ENCODE measurements at regions not wholly inside any gene's neighbourhood (a gene's known extent, or its start where the extent isn't known, plus 50 kb on each side); places are given as distances from the start of the nearest gene placed in this dataset.

- DNase-seq (ENCODE audit: low read depth), result no peak
Observed at GRCh38 chr5:89929834-89930233, 479.7 kb downstream of the CETN3 start.

GRCh38 chr5:89929173-89929572, 480.4 kb downstream of the CETN3 start:
- no peak for DNase-seq (ENCODE audit: low read depth)

DNA sequence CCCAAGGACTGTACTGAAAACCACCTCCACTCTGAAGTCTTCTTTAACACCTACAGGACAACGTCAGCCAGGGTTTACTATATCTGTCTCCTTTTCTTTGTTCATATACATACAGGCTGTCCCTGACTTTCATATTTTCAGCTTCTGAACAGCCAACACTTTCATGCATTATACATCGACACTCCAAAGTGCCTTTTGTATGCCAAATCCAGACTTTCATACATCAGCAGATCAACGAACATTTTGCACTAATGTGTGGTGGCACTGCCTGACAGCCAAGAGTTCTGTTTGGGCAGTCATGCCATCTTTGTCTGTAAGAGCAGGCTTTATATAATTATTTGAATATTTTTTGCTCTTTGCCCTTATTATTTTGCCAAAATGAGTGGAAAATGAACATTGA, 487.4 kb downstream of the CETN3 start:
- DNase-seq (ENCODE audit: low read depth), result no peak

- DNase-seq (ENCODE audit: low read depth), result no peak
Observed at GRCh38 chr5:89917112-89917511, 492.4 kb downstream of the CETN3 start.

DNA sequence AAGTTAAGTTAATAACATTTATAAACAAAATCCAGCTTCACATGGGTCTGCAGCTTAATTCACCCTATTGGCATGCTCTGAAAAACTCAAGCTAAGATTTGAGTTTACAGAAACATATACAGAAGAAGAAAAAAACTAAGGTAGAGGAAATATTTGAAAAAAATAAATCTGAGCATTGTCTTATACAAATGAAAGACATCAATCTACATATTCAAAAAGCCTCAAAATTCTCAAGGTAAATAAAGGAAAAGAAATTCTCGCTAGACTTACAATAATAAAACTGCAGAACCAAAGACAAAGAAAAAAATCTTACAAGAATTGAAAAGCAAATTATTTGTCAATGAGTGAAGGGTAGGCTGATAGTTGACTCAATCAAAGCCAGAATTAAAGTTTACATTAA, 493.4 kb downstream of the CETN3 start:
- no peak for DNase-seq (ENCODE audit: low read depth)

GRCh38 chr5:89908876-89909275, 500.7 kb downstream of the CETN3 start:
- DNase-seq (ENCODE audit: low read depth), result no peak

GRCh38 chr5:89904442-89904841, 505.1 kb downstream of the CETN3 start:
- DNase-seq (ENCODE audit: low read depth), result no peak

DNA sequence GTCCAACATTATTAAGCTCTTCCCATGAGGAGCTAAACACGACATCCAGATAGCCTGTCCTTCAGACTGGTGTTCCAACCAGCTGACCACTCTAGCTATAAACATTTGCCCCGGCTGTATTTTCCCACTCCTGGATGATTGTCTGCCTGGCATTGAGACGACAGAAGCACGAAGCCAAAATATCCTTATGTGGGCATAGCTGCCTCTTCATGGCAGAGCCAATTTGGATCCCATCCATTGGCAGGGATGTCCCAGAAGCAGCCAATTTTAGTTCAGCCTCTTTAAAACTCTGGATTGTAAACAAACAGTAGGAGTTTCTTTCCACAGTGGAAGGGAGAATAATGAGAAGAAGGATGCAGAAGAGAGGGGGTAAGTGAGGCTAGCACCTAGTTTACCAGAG, 507.6 kb downstream of the CETN3 start:
- no peak for DNase-seq (ENCODE audit: low read depth)

DNA sequence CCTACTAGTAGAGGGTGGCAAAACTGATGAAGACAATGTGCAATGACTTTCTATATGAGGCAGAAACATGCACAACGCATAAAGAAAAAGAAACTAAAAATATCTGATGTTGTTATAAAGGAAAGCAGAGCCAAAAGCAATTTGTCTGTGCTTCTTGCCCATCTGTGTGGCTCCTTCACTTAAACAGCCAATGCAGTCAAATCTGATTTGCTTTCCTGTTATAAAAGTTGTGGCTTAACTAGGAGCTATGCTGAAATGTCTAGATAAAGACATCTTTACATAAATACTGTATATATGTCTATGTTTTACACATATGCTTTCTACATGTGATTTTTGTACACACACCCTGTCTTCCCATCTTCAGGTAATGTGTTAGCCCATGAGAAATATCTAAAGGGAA, 508.2 kb downstream of the CETN3 start:
- DNase-seq (ENCODE audit: low read depth), result no peak

GRCh38 chr5:89900346-89900745, 509.2 kb downstream of the CETN3 start:
- no peak for DNase-seq (ENCODE audit: low read depth)

DNA sequence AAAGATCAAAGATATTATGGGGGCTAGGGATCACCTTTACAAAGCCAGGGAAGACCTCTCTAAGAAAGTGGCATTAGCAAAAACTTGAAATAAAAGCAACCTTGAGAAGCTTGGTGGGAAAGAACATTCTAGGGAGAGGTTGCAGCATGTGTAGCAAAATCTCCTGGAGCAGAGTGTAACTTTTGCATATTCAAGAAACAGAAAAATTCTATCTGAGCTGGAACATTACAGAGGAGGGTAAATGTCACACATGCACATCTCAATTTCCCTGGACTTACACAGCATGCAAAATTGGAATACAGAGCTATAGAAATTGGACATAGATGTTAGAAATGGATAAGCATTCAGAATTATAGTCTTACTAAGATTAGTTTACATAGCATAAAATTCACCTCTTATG, 510.0 kb downstream of the CETN3 start:
- DNase-seq (ENCODE audit: low read depth), result no peak

DNA sequence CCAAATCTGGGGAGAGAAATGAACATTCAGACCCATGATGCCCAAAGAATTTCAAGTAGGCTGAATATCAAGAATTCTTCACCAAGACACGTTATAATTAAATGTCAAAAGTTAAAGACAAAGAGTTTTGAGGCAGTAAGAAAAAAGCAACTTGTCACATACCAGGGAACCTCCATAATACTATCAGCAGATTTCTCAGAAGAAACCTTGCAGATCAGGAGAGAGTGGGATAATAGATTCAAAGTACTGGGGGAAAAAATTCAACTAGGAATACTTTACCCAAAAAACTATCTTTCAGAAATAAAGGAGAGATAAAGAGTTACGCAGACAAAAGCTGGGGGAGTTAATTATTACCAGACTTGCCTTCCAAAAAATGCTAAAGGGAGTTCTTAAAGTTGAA, 516.0 kb downstream of the CETN3 start:
- DNase-seq (ENCODE audit: low read depth), result no peak

DNA sequence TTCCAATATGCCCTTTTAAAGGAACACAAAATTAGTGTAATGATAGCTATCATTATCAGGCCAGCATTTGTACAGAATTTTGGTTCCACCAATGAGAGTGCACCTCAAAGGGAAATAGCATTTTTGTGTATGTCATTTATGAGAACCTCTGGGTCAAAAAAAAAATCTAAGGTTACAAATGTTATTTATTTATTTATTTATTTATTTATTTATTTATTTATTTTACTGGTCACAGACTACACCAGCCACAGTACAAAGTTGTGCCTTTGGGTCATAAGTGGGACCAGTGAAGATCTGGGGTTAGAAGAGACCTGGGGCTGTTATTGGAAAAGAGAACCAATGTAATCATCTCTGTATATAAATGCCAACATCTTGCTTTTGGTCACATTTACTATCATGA, 523.9 kb downstream of the CETN3 start:
- no peak for DNase-seq (ENCODE audit: low read depth)

- no peak for DNase-seq (ENCODE audit: low read depth)
Observed at GRCh38 chr5:89883967-89884366, 525.6 kb downstream of the CETN3 start.

DNA sequence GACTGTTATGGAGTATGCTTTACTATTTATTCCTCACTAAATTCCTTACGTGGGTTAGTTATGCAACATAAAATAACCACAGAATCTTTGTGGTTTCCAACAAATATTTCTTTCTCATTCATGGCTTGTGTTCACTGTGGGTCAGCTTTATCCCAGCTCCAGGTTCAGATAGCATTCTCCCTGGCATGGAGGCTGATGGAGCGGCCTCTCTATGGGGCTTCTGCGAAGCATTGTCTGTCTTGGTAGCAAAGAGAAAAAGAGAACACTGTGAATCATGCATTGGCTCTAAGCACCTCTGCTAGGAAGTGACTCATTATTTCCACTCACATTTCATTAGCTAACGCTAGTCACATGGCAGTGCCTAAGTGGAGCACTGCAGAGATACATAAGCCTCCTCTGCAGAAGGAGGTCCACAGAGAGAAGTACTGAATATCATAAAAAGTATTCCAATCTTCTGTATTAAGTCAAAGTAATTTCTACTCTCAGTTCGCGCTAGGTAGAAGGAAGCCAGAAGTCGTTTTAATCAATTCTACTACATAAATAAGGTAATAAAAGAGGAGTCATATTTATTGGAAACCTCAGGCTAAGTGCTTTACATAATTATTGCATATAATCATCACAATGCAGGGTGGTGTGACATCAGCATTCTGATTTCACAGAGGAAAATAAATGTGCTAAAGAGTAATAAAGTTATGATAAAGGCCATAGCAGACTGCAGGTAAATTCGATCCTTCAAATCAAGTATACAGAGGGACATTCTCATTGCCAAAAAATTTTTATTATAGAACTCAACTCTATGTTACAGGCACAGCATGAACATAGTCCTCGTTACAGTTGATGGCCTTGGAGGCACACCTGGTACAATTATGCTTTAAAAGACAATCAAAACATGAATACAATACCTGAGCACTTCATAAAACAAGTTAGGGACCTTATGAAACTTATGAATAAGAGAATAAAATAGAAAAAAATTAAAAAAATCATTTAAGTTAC, 531.1 kb downstream of the CETN3 start:
- no peak for DNase-seq (ENCODE audit: low read depth)

DNA sequence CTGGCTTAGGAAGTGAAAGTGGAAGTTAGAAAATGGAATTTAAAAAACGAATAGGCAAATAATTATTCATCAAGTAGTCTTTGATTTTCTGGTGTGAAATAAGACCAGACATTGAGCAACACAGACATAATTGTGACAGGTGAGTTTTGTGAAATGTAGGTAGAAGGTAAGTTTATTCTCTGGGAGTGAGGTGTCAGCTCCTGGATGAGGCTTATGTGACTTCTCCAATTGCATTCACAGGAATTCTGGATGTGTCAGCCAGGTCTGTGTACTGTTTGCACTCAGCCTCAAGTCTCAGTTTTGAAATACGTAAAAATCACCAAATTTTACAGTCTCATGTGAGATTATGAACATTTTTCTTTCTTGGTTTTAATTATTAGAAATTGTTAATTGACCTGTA, 537.6 kb downstream of the CETN3 start:
- DNase-seq (ENCODE audit: low read depth), result no peak

- no peak for DNase-seq (ENCODE audit: low read depth)
Observed at GRCh38 chr5:89869346-89869745, 540.2 kb downstream of the CETN3 start.

- no peak for DNase-seq (ENCODE audit: low read depth)
Observed at GRCh38 chr5:89866410-89866809, 543.1 kb downstream of the CETN3 start.

DNA sequence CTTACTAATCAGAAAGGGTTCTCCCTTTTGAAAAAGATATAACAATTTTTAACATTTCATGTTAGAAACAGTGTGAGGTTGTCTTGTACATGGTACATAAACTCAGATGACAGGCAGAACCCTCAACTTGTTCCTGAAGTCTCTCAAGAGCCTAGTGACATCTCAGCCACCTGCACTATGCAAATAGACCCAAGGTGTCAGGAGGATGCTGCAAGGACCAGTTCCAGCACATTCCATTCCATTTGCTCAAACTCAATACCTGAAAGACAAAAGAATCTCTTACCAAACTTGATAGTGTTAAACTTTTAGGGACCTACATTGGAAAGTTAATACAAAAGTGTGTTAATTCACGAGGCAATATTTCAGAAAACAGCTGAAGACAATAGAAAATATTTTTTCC, 544.6 kb downstream of the CETN3 start:
- no peak for DNase-seq (ENCODE audit: low read depth)

- DNase-seq (ENCODE audit: low read depth), result no peak
Observed at GRCh38 chr5:89857790-89858189, 551.8 kb downstream of the CETN3 start.

DNA sequence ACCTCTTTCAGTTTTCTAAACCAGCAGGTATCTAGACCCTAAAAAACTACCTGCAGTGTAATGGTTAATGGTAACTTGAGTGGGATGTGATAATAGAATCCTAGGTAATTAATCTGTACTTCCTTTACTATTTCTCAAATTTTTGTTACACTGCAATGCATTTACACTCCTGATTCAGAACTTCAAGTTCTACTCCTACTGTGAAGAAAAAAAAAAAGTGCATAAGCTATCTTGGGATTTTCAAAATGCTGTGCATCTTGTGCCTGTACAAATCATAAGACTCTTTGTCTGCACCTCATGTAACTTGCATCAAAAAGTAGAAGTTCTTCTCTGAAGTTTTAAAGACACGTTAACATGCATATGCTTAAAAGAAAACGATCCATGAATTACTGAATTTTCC, 554.1 kb downstream of the CETN3 start:
- no peak for DNase-seq (ENCODE audit: low read depth)

- DNase-seq (ENCODE audit: low read depth), result no peak
Observed at GRCh38 chr5:89851911-89852310, 557.6 kb downstream of the CETN3 start.

DNA sequence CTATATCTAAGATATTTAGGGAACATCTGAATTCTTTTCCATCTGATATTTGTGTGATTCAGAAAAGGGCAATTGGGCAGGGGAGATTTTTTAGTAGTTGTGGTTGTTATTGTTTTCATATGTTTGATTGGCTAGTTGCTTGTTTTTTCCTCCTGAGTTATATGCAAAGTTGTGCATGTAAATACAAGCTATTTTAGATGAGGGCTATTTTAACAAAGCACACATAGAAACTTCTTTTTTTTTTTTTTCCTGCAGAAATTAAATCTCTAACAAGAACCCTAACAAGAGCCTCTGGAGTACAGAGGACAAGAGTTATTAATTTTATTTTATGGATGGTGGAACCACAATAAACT, 559.1 kb downstream of the CETN3 start:
- DNase-seq (ENCODE audit: low read depth), result no peak

DNA sequence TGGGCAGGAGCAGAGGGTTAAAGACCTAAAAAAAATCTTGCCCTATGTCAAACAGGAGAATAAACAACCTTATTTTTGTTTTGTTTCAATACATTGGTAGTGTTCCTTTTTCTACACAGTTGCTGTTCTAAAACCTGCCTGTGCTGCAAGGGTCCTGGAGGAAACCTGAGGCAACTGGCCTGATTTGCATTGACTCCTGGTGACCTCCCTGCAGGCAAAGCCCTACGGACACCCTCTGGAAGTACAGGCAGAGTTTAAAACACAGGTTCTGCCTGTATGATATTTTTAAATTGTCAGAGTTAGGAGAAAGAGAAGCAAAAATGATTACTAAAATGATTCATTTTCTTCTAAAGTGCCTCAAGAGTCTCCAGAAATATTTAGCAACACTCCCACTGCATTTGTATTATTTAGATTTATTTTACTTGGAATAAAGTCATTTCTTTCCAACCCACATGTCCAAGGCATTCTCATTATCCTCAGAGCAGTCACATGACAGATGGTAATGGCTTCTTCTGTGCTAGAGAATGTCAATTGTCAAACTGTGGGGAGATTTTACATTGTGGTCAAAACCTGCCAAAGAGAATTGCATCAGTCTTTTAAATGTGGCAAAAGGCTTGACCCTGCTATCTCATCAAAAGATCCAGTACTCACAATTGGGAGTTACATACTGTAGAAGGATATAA, 559.6 kb downstream of the CETN3 start:
- DNase-seq (ENCODE audit: low read depth), result no peak
